IPS DF 4.7 (cell line): ENCODE measurements at regions not wholly inside any gene's neighbourhood (a gene's known extent, or its start where the extent isn't known, plus 50 kb on each side); places are given as distances from the start of the nearest gene placed in this dataset.

Experiments used
- DNase-seq: peaks from one replicate; pipeline ENCODE4 v3.0.0-alpha.2; 2013; ENCODE audit warnings: low spot score; ENCODE audit errors: extremely low read depth

DNA sequence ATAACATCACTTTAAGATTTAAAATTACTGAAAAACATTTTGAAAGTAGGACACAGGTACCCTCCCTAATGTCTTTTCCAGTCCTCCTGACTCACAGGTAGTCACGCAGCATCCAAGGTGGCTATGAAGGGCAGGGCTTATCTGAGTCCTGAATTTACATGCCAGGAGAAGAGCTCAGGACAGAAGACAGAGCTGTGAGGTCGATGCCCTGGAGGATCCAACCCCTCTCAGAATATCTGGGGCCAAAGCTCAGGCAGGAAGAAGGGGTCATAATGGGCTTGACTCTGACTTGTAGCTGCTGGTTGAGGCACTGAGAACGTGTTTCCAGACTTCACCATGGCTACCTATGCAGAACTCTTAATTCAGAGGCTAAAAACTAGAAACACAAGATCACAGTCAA lies 177.5 kb downstream of the AASDH start:
- DNase-seq: no peak

DNA sequence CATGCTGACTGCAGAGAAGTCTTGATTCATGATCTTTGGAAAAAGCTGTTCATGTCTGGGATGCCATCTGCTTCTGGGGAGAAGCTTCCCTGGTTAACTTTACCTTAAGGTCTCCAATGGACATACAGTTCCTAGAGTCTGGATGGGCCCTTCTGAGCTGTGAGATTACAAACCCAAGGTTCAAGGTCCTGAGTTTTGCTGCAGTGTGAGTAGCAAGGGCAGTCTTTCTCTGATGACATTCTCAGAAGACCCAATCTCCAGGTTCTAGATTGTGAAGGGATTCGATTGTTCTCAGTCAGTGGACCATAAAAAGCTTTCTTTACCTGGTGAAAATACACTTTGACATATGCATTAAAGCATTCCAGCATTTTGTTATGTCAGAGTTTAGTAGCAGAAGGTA lies 179.2 kb downstream of the AASDH start:
- no peak for DNase-seq

DNA sequence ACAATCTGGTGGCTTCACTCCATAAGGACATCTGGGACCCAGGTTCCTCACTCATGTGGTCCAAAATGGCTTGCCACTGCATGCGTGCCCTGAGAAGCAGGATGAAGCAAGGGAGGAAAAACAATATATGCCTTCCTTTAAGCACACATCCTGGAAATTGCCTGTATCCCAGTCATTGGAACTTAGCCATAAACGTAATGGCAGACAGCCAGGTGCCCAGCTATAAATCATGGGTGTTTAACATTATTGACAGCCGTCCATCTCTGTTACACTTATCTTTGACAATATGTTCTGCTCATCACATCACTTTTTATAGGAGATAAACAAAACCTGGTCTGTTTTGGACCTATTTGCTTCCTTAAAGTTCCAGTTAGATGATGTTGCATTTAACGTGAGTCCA lies 181.0 kb downstream of the AASDH start:
- no peak for DNase-seq

DNA sequence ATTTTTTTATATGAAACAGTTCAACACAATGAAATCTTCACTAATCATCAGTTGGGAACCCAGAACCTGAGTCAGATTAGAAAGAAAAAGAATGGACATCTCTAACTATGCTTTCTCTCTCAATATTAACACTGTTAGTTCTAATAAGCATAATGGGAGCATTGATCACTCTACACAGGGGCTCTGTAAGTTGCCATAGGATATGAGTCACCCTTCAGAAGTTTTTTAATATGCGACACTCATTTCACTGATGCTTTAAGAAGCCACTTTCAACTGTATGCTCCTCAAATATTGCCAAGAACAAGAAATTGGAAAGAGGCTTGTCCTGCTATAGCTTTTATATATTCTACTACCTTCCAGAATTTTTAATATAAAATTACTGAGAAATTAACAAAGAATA lies 187.0 kb downstream of the AASDH start:
- DNase-seq: no peak

DNA sequence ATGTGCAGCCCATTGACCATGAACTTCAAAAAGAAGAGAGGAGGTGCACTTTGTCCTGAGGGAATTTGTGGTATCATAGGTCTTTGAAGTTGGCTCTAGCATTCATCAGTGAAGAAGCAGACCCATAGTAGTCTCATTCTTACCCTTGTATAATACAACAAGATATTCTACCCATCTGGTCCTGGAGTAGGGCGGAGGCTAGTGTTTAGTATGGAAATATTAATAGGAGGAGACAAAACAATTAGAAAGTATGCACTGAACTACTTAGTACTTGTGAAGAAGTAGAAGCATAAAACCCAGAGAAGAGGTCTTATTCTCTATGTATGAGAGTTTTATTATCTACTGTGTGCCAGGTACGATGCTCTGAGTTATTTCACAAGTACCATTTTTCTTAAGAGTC lies 189.0 kb downstream of the AASDH start:
- no peak for DNase-seq

DNA sequence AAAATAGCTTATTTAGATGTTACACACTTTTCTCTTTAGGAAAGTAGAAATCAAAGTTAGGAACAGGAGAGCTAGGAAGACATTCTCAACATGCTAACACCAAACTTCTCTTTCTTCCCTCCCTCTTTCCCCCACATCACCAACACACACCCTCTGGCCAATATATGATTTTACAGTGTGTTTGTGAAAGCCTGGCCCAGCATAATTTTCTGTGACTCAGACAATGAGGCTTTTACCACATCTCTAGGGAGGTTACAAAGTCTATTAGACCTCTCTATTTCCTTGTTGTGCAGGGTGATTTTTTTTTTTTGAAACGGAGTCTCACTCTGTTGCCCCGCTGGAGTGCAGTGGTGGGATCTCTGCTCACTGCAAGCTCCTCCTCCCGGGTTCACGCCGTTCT lies 189.9 kb downstream of the AASDH start:
- DNase-seq: no peak

DNA sequence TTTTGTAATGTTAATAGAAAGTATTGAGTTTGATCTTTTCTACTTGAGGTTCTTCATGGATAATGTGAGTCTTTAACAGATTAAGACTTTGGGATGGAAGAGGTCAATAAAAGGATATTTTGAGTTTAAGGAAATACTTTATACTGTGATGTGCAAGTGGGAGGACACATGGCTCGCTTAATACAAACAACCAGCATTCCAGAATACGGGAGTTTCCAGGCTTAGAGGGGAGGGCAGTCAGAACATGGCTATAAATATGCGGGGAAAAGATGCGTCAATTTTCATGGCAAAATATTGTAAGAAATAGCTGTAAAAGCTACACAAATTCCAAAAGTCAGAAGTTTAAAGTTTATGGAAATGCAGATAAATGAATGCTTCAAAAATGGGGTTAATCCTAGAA lies 192.3 kb downstream of the AASDH start:
- DNase-seq: no peak

DNA sequence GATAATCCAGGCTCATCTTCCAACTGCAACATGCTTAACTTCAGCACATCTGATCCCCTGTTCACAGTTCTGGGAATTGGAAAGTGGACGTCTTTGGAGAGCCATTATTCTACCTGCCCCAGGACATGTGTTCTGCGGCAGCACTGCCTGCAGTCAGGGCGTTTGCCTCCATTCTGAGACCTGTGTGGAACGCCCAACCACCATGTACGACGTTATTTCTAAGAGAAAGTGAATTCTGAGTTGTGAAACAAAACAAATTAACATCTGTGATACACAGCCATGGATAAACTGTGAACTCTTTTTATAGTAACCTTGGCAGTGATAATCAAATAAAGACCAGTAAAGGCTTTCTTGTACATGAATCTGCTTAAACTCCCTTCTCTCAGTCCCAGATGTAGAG lies 195.8 kb downstream of the AASDH start:
- DNase-seq: no peak

DNA sequence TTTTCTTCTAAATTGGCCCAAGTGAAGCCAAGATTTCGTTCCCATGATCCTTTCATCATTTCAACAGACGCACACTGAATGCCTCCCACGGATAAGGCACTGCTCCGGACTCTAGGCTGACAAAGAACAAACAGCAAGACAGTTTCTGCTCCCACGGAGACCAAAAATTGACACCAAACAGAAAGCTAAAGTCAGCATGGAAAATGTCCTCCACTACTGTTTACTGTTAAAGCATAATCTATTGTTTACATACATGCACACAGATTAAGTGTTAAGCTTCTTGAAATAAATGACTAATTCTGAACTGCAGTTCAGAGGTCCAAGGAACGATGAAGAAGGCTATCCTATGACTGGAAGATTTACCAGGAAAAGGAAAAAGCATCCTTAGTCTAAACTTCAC lies 199.6 kb downstream of the AASDH start:
- DNase-seq: no peak

DNA sequence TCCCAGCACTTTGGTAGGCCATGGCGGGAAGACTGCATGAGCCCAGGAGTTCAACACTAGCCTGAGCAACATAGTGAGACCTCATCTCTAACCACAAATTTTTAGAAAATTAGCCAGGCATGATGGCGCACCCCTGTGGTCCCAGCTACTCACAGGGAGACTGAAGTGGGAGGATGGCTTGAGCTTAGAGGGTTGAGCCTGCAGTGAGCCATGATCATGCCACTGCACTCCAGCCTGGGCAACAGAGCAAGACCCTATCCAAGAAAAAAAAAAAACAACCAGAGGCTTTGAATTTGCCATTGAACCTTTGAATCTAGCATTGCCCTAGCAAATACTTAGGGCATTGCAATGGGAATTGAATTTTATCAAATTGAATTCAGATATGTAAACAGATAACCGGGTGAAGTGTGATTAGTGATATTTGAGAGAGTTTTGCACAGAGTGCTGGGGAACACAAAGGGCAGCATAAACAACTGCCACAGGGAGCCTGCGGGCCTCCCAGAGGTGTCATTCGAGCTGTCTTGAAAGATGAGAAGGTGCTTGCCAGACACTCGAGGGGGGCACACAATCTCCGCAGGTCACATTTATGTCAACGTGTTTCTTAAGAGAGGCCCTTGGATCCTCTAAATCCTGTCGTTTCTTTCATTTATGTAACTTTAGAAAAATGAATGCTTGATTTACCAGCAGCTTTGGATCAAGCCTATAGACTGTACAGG lies 200.3 kb downstream of the AASDH start:
- no peak for DNase-seq

DNA sequence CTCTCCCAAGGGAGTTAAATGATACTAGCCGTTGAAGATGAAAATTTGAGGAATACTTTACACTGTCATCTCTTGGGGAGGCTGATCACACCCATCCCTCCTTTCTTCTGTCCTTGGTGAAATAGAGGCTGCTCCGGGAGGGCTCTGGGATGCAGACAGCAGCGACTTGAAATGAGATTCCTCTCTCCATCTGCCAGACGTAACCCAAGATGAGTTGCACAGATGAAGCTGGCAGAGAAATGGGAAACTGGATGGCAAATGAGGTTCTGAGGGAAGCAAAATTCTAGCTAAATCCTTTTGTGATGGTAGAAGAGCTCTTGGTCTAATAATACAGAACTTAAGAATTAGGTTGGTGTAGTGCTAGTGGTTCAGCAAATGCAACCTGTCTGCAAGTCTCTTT lies 201.4 kb downstream of the AASDH start:
- DNase-seq: no peak

DNA sequence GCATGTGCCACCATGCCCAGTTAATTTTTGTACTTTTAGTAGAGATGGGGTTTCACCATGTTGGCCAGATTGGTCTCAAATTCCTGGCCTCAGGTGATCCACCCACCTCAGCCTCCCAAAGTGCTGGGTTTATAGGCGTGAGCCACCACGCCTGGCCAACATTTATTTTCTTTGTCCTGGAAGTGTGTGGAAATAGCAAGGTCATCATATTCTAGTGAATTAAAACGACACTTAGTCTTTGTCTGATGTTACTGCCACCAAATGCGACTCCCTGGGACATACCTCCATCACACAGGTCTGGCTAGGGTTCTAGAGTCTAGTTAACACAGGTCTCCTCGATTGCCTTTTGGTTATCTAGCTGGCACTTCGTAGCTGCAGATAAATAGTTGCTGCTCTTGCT lies 203.1 kb downstream of the AASDH start:
- no peak for DNase-seq

DNA sequence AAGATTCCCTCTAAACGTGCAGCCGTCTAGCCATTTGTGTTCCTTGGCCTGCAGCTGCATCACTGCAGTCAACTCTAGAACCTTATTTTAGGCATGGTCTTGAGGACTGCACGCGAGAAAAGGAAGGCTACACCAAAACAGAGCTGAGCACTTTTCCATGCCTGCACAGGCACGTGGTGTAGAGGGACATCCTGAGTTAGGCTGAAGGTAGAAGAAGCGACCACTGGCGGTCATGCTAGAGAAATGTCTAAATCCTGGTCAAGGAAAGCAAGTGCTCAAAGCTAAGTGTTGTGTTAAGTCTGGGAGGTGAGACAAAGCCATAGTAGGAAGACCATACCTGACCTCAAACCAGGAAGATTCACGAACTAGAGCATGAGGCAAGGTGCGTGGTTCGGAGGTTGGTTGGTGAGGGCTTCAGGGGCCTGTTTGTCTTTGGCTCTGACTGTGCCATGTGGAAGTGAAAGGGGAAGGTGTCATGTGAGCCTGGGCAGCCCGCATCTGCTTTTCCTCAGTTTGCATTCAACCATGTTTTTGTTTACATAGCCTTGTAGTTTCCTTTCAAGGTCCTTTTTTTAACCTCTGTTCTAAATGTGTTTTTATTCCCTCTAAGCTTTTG lies 203.8 kb downstream of the AASDH start:
- peak; percentile 7 for DNase-seq

DNA sequence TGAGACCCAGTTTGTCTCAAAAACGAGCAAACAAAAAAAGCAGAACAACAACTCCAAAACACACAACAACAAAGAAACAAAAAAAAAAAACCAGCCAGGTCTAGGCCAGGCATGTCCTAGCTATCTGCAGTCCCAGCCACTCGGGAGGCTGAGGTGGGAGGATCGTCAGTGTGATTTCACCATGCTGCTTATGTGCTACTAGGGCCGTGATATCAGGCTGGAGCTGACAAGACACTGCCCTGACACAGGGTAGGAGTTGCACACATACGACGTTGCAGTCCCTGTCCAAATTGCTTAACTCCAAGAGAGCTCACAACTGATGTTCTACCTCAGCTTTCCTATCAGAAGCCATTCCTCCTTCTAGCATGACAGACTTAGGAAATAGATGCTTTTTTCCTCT lies 204.9 kb downstream of the AASDH start:
- no peak for DNase-seq

DNA sequence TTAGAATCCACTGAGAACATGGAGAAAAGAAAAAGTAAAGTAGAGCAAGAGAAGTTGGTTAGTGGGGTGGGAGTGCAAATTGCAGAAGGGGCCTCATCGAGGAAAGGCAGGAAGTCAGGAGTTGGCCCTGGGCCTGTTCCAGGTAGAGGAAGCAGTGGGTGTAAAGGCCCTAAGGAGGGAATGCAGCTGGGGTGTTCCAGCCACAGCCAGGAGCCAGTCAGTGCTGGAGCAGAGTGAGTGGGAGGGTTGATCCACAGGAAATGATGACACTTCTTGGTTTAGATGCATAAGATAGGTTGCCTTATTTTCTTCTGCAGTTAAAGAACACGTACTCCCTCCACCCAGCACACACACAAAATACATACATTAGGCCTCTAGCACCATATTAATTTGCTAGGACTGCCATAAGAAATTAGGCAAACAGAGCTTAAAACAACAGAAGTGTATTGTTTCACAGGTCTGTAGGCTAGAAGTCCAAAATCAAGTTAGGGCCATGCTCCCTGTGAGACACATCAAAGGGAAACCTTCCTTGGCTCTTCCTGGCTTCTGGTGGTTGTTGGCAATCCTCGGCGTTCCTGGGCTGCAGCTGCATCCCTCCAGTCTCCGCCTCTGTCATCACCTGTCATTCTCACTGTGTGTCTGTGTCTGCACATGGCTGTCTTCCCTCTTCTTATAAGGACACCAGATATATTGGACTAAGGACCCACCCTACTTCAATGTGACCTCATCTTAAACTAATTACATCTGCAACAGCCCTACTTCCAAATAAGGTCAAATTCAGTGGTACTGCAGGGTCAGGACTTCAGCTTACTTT lies 205.9 kb downstream of the AASDH start:
- DNase-seq: no peak

DNA sequence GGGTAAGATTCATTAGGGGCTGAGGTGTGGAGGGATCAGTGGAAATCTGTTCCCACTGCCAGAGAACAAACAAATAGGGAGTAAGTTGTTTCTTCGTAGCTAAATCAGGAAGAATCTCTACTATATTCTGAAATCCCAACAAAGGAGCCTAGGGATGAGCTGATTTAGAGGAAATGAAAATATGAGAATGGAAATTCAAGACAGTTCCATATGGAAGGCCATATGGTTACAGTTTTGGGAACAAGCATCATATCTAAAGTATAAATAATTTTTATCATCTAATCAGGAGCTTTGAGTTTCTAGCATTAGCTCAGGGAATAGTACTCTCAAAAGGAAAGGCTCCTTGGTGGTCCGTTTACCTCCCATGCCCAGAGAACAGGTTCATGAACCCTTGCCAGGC lies 218.2 kb downstream of the AASDH start:
- no peak for DNase-seq

DNA sequence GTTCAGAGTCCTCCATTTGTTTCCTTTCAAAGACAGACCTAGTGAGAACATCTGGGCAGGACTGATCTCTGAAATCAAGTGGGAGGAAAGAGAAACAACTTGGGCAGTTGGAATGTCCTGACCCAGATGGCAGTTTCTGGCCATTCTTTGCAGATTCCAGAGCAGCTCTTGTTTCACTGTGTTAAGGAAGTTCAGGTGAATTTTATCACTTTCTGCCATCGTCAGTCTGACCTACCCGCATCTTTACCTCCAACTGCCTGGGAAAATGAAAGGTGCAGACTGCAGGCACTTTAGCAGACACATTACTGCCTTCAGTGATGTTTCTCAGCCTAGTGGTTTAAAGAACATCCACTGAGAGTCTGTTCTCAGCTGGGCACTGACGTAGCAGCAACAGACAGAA lies 216.2 kb downstream of the CEP135 start:
- DNase-seq: no peak

DNA sequence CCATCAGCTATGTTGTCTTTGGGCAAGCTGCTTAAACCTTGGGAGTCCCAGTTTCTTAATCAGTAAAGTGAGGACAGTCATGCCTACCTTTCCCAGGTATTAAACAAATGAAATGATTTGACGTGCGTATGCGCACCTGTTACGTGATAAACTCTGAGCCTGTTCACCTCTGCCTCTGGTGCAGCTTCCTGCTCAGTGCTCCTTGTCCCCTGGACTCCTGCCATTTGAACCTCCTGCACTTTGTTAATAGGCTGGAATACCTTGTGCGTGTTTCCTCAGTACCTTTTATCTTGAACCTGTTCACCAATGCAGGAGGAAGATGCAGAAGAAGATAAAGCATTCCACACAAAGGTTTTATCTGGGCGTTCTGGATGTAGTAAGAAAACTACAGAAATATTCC lies 211.9 kb downstream of the CEP135 start:
- DNase-seq: no peak

DNA sequence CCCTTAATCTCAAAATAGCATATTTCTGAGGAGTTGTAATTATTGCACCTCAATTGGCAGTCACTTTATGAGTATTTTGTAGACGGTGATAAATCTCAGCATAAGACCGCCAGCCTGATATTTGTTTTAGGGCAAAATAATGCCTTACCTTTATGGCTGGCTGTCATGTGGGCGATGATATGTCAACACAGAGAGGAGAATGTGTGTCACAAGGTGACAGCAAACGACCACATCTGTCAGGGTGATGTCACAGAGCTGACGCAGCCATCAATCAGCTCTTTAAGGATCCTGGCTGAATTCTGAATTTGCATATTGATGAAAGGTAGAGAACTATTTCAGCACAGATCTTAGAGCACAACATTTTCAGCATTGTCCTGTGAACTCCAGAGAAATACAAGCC lies 209.7 kb downstream of the CEP135 start:
- no peak for DNase-seq

DNA sequence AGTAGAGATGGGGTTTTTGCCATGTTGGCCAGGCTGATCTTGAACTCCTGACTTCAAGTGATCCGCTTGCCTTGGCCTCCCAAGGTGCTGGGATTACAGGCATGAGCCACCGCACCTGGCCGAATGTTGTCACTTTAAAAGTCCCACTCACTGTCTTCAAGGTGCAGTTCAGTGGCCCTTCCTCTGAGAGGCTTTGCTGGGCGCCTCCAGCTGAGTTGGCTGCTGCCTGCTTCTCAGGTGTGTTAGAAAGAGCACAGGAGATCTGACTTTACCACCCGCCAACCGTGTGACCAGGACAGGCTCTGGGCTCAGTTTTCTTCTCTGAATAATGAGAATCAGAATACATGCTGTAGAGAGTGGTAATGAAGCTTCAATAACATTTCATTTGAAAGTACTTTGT lies 207.4 kb downstream of the CEP135 start:
- DNase-seq: no peak

DNA sequence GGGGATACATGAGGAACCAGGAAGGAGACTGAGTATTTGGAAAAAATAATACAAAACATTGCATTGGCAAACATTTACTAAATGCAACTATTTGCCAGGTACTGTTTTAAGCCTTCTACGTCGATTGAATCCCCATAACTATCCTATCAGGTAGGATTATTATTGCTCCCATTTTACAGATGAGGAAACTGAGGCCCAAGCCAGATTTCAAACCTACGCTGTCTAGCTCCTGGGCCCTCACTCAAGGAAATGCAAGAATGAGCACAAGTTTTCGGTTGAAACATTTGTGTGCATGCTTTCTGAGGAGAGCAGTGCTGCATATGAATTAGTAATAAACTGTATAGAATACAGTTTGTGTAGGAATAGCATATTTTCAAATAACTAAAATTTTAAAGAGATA lies 206.7 kb downstream of the CEP135 start:
- DNase-seq: no peak

DNA sequence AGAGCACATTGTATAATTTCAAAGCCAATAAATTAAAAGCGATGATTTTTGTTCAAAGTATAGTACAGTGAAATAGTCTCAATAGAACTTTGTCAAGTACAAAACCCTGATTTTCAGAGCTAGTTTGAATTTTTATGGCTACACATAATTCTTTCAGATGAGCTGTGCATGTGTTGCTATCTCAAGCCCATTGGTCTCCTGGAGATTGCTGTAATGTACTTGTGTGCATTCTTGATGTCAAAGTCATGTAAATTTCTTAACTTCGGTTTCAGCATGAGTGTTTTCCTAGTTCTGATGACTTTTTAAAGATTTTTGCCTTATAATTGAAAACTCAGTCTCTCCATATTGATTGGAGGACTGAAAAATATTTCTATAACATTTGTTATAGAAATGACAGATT lies 200.8 kb downstream of the CEP135 start:
- no peak for DNase-seq

DNA sequence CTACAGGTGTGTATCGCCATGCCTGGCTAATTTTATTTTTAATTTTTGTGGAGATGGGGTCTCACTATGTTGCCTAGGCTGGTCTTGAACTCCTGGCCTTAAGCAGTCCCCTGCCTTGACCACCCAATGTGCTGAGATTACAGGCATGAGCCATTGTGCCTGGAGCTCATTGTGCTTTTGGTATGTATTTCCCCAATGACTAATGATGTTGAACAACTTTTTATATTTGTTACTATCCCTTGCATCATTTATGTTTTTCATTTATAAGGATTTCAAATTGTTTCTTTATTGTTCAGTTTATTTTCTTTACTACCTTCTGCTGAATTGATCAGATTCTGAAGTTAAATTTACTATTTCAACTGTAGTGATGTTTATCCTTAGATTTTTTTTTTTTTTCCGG lies 199.7 kb downstream of the CEP135 start:
- DNase-seq: no peak
